Activated CD8-positive, alpha-beta T cell treated with anti-CD3 and anti-CD28 coated beads, Interleukin-2, amount 10 ng/mL, durations not matched to agents 7 days and 5 days (primary cell): ENCODE measurements at regions not wholly inside any gene's neighbourhood (a gene's known extent, or its start where the extent isn't known, plus 50 kb on each side); places are given as distances from the start of the nearest gene placed in this dataset.

Experiments used
- ATAC-seq: fragments of 150-1000 bp; cut with Tn5 transposase; one replicate; pipeline ENCODE4 v1.10.0; 2021; ENCODE audit warnings: moderate library complexity
- CTCF ChIA-PET: fragments of 350-600 bp; sonication (Branson Sonifier 250); formaldehyde crosslinking; loops from one replicate; lab custom pipeline; 2021; ENCODE audit warnings: antibody characterized with exemption; lab: Charles Lee
- POLR2A ChIA-PET: fragments of 350-600 bp; sonication (Branson Sonifier 250); formaldehyde crosslinking; loops from one replicate; lab custom pipeline; 2021; ENCODE audit warnings: antibody characterized with exemption; lab: Charles Lee
- DNase-seq: peaks from one replicate; pipeline ENCODE4 v3.0.0-alpha.2; 2020
- H3K27ac Mint-ChIP-seq: one replicate; pipeline ENCODE4 v1.8.0; 2021; ENCODE audit warnings: mild to moderate bottlenecking, mixed read lengths
- H3K27me3 Mint-ChIP-seq: one replicate; pipeline ENCODE4 v1.8.0; 2021; ENCODE audit warnings: low read depth, mixed read lengths
- H3K36me3 Mint-ChIP-seq: one replicate; pipeline ENCODE4 v1.8.0; 2021; ENCODE audit warnings: low read depth, mixed read lengths
- H3K4me1 Mint-ChIP-seq: one replicate; pipeline ENCODE4 v1.8.0; 2021; ENCODE audit warnings: low read depth, mixed read lengths
- H3K4me3 Mint-ChIP-seq: one replicate; pipeline ENCODE4 v1.8.0; 2021; ENCODE audit warnings: mild to moderate bottlenecking, mixed read lengths
- H3K9me3 Mint-ChIP-seq: one replicate; pipeline ENCODE4 v1.8.0; 2022; ENCODE audit warnings: mixed read lengths; ENCODE audit not compliant: insufficient read depth

- ChIA-PET POLR2A (no interaction called here), CTCF (interaction anchor here (2.3 kb wide), 1 partner anchor 108 kb away, joined by 6 read pairs; no protein-coding TSS in a partner anchor)
- ATAC-seq (no peak), DNase-seq (no peak)
- Mint-ChIP-seq H3K4me3 (no peak overlapping the region), H3K4me1 (no peaks in the 10 kb centered on the region), H3K9me3 (no peaks in the 10 kb centered on the region), H3K27me3 (peaks cover 21% of the 10 kb centered on the region), H3K27ac (no peak overlapping the region), H3K36me3 (no peaks in the 10 kb centered on the region)
Observed at GRCh38 chr3:184479426-184480126, 82.0 kb upstream of the EPHB3 start.

DNA sequence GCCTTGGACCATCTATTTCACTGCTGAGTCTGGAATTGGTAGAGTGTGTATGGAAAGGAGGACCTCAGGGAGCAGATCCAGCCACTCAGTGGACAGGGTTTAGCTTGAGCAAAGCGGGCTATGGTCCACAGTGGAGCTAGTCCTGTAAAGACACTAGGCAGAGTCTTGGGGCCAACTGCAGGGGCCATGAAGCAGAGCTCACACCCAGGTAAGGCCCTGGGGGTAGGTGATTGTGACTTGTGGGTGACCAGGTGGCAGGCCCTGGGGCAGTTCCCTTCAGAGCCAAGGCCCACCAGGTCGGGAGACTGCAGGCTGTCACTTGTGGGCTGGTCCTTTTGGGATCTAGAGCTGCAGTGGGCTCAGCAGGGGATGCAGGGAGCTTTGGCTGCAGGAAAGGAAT, 80.8 kb upstream of the EPHB3 start:
- Mint-ChIP-seq H3K9me3 (no peaks in the 10 kb centered on the region), H3K27me3 (peaks cover 15% of the 10 kb centered on the region), H3K4me3 (no peak overlapping the region), H3K4me1 (no peaks in the 10 kb centered on the region), H3K36me3 (no peaks in the 10 kb centered on the region), H3K27ac (no peak overlapping the region)
- DNase-seq (no peak), ATAC-seq (no peak)
- CTCF ChIA-PET = interaction anchor here (0.6 to 2.3 kb wide), 3 partner anchors 33 to 109 kb away, joined by 3 to 6 read pairs (median 5); no protein-coding TSS in a partner anchor
- POLR2A ChIA-PET = no interaction called here

GRCh38 chr3:184481984-184482671, 79.5 kb upstream of the EPHB3 start:
- ChIA-PET POLR2A (no interaction called here), CTCF (interaction anchor here (1.9 to 2.3 kb wide), 2 partner anchors 32 to 111 kb away, joined by 5 to 6 read pairs; no protein-coding TSS in a partner anchor)
- Mint-ChIP-seq H3K4me1 (no peaks in the 10 kb centered on the region), H3K4me3 (no peak overlapping the region), H3K27ac (no peak overlapping the region), H3K36me3 (no peaks in the 10 kb centered on the region), H3K27me3 (peaks cover 10% of the 10 kb centered on the region), H3K9me3 (no peaks in the 10 kb centered on the region)
- DNase-seq = no peak
- no peak for ATAC-seq

DNA sequence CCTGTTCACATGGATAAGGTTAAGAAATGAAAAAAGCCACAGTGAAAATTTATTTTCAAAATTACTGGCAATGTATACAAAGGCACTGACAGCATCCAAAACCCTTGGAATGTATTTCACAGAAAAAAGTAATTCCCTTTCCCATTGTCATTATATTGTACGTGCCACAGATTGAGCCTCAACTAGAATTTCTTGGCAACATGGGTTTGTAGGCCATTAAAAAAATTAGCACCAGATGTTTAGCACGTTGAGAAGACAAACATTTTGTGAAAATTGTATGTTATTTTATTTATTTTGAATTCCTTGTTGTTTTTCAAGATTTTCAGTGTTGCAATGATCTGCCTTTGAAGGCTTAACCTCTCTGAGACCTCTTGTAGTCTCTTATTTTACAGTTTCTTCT, 76.3 kb upstream of the EPHB3 start:
- CTCF ChIA-PET = no interaction called here
- no peak for DNase-seq
- no peak overlapping the region for H3K4me3 Mint-ChIP-seq
- no peak for ATAC-seq
- peaks cover 20% of the 10 kb centered on the region for H3K27me3 Mint-ChIP-seq
- no peaks in the 10 kb centered on the region for H3K9me3 Mint-ChIP-seq
- POLR2A ChIA-PET = interaction anchor here (0.7 kb wide), 1 partner anchor 60 kb away, joined by 3 read pairs; no protein-coding TSS in a partner anchor
- no peaks in the 10 kb centered on the region for H3K36me3 Mint-ChIP-seq
- no peak overlapping the region for H3K27ac Mint-ChIP-seq
- H3K4me1 Mint-ChIP-seq = no peaks in the 10 kb centered on the region

GRCh38 chr3:184485906-184486305, 75.7 kb upstream of the EPHB3 start:
- POLR2A ChIA-PET = no interaction called here
- Mint-ChIP-seq H3K9me3 (no peaks in the 10 kb centered on the region), H3K27ac (no peak overlapping the region), H3K27me3 (peaks cover 25% of the 10 kb centered on the region), H3K4me1 (no peaks in the 10 kb centered on the region), H3K4me3 (no peak overlapping the region), H3K36me3 (no peaks in the 10 kb centered on the region)
- no peak for DNase-seq
- CTCF ChIA-PET = interaction anchor here (1.5 kb wide), 1 partner anchor 28 kb away, joined by 3 read pairs; no protein-coding TSS in a partner anchor
- no peak for ATAC-seq

DNA sequence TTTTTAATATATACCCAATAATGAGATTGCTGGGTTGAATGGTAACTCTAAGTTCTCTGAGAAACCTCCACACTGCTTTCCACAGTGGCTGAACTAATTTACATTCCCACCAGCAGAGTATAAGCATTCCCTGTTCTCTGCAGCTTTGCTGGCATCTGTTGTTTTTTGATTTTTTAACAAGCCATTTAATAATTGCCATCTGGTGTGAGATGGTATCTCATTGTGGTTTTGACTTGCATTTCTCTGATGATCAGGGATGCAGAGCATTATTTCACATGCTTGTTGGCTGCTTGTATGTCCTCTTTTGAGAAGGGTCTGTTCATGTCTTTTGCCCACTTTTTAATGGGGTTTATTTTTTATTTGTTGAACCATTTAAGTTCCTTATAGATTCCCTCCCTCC, 75.0 kb upstream of the EPHB3 start:
- no peak for ATAC-seq
- CTCF ChIA-PET = interaction anchor here (1.5 kb wide), 1 partner anchor 27 kb away, joined by 3 read pairs; no protein-coding TSS in a partner anchor

DNA sequence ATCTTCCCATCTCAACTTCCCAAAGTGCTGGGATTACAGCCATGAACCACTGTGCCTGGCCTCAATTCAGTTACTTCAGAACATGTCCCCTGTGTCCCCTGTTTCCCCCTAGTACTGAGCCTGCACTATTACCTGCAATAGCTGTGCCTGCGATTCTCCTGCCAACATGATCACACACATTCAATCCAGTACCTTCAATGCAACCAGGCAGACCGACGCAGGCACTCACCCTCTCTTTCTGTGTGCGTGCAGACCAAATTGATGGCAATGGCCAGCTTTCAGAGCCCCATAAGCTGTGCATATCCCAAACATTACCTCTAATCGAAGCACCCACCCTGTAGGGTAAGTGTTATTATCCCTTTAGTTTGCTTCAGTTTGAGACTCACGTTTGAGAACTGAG, 73.0 kb upstream of the EPHB3 start:
- Mint-ChIP-seq H3K4me1 (peaks cover 6% of the 10 kb centered on the region), H3K36me3 (no peaks in the 10 kb centered on the region), H3K27ac (no peak overlapping the region), H3K9me3 (no peaks in the 10 kb centered on the region), H3K4me3 (no peak overlapping the region), H3K27me3 (peaks cover 40% of the 10 kb centered on the region)
- ATAC-seq (no peak), DNase-seq (no peak)
- CTCF ChIA-PET = no interaction called here
- POLR2A ChIA-PET = no interaction called here

More for the DNA sequence above, 75.0 kb upstream of the EPHB3 start:
- Mint-ChIP-seq H3K27me3 (peaks cover 27% of the 10 kb centered on the region), H3K9me3 (no peaks in the 10 kb centered on the region), H3K4me3 (no peak overlapping the region), H3K36me3 (no peaks in the 10 kb centered on the region), H3K4me1 (no peaks in the 10 kb centered on the region), H3K27ac (no peak overlapping the region)
- POLR2A ChIA-PET = no interaction called here
- DNase-seq = no peak

GRCh38 chr3:184489268-184489841, 72.2 kb upstream of the EPHB3 start:
- DNase-seq = no peak
- ChIA-PET POLR2A (no interaction called here), CTCF (no interaction called here)
- Mint-ChIP-seq H3K27me3 (peaks cover 48% of the 10 kb centered on the region), H3K36me3 (no peaks in the 10 kb centered on the region), H3K4me1 (peaks cover 6% of the 10 kb centered on the region), H3K4me3 (no peak overlapping the region), H3K27ac (no peak overlapping the region), H3K9me3 (no peaks in the 10 kb centered on the region)
- no peak for ATAC-seq

DNA sequence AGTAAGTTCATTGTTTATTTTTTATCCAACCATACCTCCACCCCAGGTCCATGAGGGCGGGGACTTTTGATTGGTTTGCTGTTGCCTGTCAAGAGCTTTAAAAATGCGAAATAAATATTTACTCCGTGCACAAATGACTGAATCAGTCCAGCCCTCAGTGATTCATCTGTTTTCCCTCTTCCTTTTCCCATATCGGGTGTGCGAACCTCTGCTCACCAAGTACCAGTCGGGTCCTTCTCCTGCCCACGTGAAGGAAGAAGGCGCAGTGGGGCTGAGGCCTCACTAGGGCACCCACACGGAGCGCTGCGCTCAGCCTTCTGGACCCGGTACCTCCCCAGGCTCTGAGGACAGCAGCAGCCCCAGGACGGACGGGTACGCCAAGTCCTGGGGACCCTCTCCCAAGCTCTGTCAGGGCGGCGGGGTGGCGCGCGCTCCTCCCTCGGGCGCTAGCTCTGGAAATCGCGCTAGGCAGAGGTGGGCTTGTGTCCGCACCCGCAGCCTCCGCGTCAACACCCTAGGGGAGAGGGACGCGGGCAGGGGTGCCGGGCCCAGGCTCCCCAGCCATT, 70.5 kb upstream of the EPHB3 start:
- Mint-ChIP-seq H3K4me3 (no peak overlapping the region), H3K4me1 (peaks cover 6% of the 10 kb centered on the region), H3K36me3 (no peaks in the 10 kb centered on the region), H3K27ac (no peak overlapping the region), H3K27me3 (peaks cover 45% of the 10 kb centered on the region), H3K9me3 (no peaks in the 10 kb centered on the region)
- ATAC-seq = no peak
- no peak for DNase-seq
- CTCF ChIA-PET = interaction anchor here (1.0 kb wide), 1 partner anchor 23 kb away, joined by 3 read pairs; no protein-coding TSS in a partner anchor
- POLR2A ChIA-PET = no interaction called here

DNA sequence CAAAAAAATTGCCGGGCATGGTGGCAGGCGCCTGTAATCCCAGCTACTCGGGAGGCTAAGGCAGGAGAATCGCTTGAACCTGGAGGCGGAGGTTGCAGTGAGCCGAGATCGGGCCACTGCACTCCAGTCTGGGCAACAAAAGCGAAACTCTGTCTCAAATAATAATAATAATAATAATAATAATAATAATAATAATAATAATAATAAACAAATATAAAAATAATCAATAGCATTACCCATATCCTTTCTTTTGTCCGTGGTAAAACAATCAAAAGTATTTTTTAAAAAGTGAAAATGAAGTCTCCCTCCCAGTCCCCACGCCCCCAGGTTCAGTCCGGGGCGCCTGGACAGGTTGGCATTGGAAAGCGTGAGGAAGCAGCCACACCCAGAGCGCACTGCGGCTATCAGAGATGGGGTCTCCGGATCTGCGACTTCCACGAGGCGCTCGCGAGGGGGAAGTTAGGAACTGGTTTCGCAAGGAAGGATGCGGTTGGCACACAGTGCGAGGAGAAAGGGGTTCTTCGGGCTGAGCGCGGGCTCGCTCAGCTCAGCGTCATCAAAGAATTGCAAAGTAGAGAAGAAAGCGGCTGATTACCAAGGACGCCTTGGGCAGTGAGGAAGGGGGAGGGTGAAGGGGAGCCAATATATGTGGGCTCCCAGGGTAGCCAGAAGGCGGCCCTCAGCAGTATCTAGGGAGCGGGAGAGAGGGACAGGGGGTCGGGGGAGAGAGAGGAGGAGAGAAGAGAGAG, 69.5 kb upstream of the EPHB3 start:
- Mint-ChIP-seq H3K27me3 (peaks cover 49% of the 10 kb centered on the region), H3K4me1 (peaks cover 6% of the 10 kb centered on the region), H3K9me3 (no peaks in the 10 kb centered on the region), H3K27ac (no peak overlapping the region), H3K4me3 (no peak overlapping the region), H3K36me3 (no peaks in the 10 kb centered on the region)
- no peak for DNase-seq
- ChIA-PET CTCF (interaction anchor here (1.0 kb wide), 1 partner anchor 22 kb away, joined by 3 read pairs; no protein-coding TSS in a partner anchor), POLR2A (no interaction called here)
- no peak for ATAC-seq

DNA sequence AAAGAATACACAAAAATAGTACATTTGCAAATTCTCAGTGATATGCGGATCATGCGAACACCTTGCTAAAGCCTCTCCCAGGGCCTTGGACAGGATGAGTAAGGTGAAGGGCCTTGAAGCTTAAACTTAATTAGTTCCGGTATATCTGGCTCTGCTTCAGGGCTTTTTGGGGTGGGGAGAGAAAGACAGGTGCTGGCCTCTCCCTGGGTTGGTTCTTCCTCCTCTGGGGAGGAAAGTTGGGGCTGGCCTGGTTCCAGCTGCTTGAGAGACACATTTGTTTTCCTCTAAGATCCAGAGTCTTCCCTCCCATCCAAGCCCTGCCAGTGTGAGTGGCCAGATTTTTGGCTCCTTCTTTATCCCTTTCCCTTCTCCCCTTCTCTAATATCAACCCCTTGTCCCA, 64.7 kb upstream of the EPHB3 start:
- Mint-ChIP-seq H3K9me3 (no peaks in the 10 kb centered on the region), H3K27ac (no peak overlapping the region)

More for the DNA sequence above, 64.7 kb upstream of the EPHB3 start:
- Mint-ChIP-seq H3K36me3 (no peaks in the 10 kb centered on the region), H3K4me1 (peaks cover 6% of the 10 kb centered on the region), H3K4me3 (no peak overlapping the region), H3K27me3 (peaks cover 36% of the 10 kb centered on the region)
- no peak for DNase-seq
- no peak for ATAC-seq
- ChIA-PET POLR2A (interaction anchor here (0.6 kb wide), 1 partner anchor 311 kb away, joined by 3 read pairs; the partner anchor contains the start of gene ABCF3), CTCF (no interaction called here)
